T-helper 1 cell treated with Interleukin-12 subunit alpha and Interleukin-12 subunit beta and Interleukin-4 antibody, amounts not matched to agents 30 μg/mL and 1 μg/mL, for 36 hours (primary cell): ENCODE measurements at regions not wholly inside any gene's neighbourhood (a gene's known extent, or its start where the extent isn't known, plus 50 kb on each side); places are given as distances from the start of the nearest gene placed in this dataset.
"Not testable (repeated sequence)": the region's sequence is repeated elsewhere in the genome, so short reads cannot be mapped to it uniquely, and the experiment has no call there.

Source experiments
- H3K27ac Mint-ChIP-seq: one replicate; pipeline ENCODE4 v1.8.0; 2021; ENCODE audit warnings: mild to moderate bottlenecking, mixed read lengths
- H3K27me3 Mint-ChIP-seq: one replicate; pipeline ENCODE4 v1.8.0; 2021; ENCODE audit warnings: low read depth, mixed read lengths
- H3K36me3 Mint-ChIP-seq: one replicate; pipeline ENCODE4 v1.8.0; 2021; ENCODE audit warnings: low read depth, mixed read lengths
- H3K4me1 Mint-ChIP-seq: one replicate; pipeline ENCODE4 v1.8.0; 2021; ENCODE audit warnings: low read depth, mixed read lengths
- H3K4me3 Mint-ChIP-seq: one replicate; pipeline ENCODE4 v1.8.0; 2021; ENCODE audit warnings: mild to moderate bottlenecking, moderate library complexity, mixed read lengths
- H3K9me3 Mint-ChIP-seq: one replicate; pipeline ENCODE4 v1.8.0; 2021; ENCODE audit warnings: mixed read lengths

- Mint-ChIP-seq H3K36me3 (no peaks in the 10 kb centered on the region), H3K27ac (no peak overlapping the region), H3K4me3 (no peak overlapping the region), H3K9me3 (no peaks in the 10 kb centered on the region), H3K4me1 (no peaks in the 10 kb centered on the region), H3K27me3 (no peaks in the 10 kb centered on the region)
Observed at GRCh38 chrX:138859421-138859820, 147.9 kb upstream of the FGF13 start.

DNA sequence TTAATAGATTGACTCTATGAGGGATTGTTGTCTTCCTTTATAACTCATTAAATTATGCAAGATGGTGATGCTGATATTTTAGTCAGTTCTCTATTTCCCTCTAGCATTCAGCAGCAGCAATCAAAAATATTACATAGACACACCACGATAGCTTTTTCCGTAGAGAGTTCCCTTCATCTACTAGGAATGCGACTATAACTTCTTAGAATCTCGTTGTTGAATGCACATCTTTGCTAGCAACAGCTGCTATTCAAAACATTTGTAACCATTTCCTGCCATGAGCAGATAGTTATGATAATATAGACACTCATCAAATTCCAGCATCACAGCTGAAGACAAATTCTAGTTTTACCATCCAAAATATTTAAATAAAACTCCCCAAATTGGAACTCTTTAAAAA, 147.4 kb upstream of the FGF13 start:
- H3K4me3 Mint-ChIP-seq, result no peak overlapping the region

DNA sequence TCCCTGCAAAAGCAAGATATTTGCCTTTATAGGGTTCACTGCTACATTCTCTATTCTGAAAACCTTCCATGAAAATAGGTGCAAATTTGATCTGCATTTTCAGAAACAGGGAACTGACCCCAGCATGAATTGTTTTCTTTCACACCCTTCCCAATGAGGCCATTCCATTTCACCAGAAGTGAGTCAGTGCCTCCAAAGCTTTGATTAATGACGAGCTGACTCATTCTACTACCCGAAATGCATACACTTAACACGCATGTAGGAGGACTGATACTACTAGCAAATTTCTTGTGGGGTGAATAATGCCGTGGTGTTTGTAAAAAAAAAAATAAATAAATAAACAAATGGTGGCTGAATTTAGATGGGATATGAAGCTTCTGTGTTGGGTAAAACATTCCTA, 146.9 kb upstream of the FGF13 start:
- no peak overlapping the region for H3K4me3 Mint-ChIP-seq
- H3K4me1 Mint-ChIP-seq, result no peaks in the 10 kb centered on the region
- H3K27ac Mint-ChIP-seq, result no peak overlapping the region
- no peaks in the 10 kb centered on the region for H3K9me3 Mint-ChIP-seq
- H3K27me3 Mint-ChIP-seq, result no peaks in the 10 kb centered on the region
- H3K36me3 Mint-ChIP-seq, result no peaks in the 10 kb centered on the region

More for the DNA sequence above, 147.4 kb upstream of the FGF13 start:
- H3K9me3 Mint-ChIP-seq, result no peaks in the 10 kb centered on the region
- no peaks in the 10 kb centered on the region for H3K27me3 Mint-ChIP-seq
- H3K36me3 Mint-ChIP-seq, result no peaks in the 10 kb centered on the region
- no peak overlapping the region for H3K27ac Mint-ChIP-seq
- no peaks in the 10 kb centered on the region for H3K4me1 Mint-ChIP-seq

GRCh38 chrX:138856881-138857604, 145.5 kb upstream of the FGF13 start:
- no peak overlapping the region for H3K4me3 Mint-ChIP-seq
- H3K4me1 Mint-ChIP-seq, result no peaks in the 10 kb centered on the region
- no peak overlapping the region for H3K27ac Mint-ChIP-seq
- no peaks in the 10 kb centered on the region for H3K36me3 Mint-ChIP-seq
- no peaks in the 10 kb centered on the region for H3K9me3 Mint-ChIP-seq
- no peaks in the 10 kb centered on the region for H3K27me3 Mint-ChIP-seq

DNA sequence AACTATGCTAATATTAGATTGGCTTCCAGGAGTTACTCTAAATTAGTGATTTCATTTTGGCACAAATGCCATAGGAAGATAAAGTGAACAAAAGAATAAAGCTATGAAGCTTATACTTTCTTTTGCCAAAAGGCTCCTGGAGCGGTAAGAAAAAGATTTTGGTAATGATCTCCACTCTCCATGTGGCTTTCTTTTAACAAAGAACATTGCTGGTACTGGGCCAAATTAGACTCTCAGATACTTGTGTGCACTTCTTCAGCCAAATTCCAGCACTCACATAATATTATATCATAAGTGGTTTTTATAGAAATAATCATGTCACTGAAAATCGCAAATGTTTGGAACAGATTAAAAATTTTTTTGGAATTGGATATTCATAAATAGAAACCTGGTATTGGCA, 142.4 kb upstream of the FGF13 start:
- Mint-ChIP-seq H3K9me3 (no peaks in the 10 kb centered on the region), H3K4me3 (no peak overlapping the region), H3K27ac (no peak overlapping the region), H3K4me1 (no peaks in the 10 kb centered on the region), H3K27me3 (no peaks in the 10 kb centered on the region), H3K36me3 (no peaks in the 10 kb centered on the region)

- Mint-ChIP-seq H3K4me1 (no peaks in the 10 kb centered on the region), H3K9me3 (no peaks in the 10 kb centered on the region), H3K4me3 (no peak overlapping the region), H3K36me3 (no peaks in the 10 kb centered on the region), H3K27ac (no peak overlapping the region), H3K27me3 (no peaks in the 10 kb centered on the region)
Observed at GRCh38 chrX:138849521-138849920, 138.0 kb upstream of the FGF13 start.

DNA sequence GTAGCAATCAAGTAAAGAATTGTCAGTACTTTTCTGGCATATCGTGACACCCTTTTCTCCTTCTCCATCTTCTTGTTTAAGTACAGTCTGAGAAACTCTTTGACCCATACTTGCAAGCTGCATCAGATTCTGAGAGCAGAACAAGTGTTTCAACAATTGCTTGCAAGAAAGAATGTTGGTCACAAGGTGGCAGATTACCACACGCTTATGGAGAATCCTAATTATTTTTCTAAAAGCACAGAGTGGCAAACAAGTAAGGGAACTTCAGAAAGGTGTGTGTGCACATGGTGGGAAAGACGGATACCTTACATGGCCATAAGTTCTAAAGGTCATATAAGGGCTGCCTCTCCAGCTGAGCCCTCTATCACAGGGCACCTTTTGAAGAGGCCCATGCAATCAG, 136.4 kb upstream of the FGF13 start:
- Mint-ChIP-seq H3K9me3 (no peaks in the 10 kb centered on the region), H3K27ac (no peak overlapping the region), H3K4me1 (no peaks in the 10 kb centered on the region), H3K27me3 (no peaks in the 10 kb centered on the region), H3K36me3 (no peaks in the 10 kb centered on the region), H3K4me3 (no peak overlapping the region)

DNA sequence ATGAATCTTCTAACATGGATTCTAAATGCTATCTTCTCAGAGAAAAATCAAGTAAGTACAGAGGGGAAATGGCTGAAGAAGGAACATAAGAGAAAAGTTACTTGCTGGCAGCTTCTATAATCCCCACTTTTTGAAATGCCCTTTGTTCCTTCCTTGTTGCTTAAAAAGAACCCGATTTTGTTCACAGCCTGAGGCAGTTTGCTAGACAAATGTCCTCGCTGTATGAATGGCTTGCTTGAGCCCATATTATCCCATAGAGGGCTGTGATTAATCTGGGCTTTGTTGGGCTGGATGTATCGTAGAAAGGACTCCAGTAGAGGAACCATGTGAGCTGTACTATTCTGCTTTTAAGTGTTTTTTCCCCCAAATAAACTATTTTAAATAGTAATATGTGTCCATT, 134.3 kb upstream of the FGF13 start:
- Mint-ChIP-seq H3K27me3 (no peaks in the 10 kb centered on the region), H3K9me3 (no peaks in the 10 kb centered on the region), H3K4me1 (no peaks in the 10 kb centered on the region), H3K27ac (no peak overlapping the region), H3K36me3 (no peaks in the 10 kb centered on the region), H3K4me3 (no peak overlapping the region)

DNA sequence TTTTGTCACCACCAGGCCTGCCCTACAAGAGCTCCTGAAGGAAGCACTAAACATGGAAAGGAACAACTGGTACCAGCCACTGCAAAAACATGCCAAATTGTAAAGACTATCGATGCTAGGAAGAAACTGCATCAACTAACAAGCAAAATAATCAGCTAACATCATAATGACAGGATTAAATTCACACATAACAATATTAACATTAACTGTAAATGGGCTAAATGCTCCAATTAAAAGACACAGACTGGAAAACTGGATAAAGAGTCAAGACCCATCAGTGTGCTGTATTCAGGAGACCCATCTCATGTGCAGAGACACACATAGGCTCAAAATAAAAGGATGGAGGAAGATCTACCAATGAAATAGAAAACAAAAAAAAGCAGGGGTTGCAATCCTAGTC, 95.9 kb upstream of the FGF13 start:
- H3K4me3 Mint-ChIP-seq, H3K27ac Mint-ChIP-seq, H3K27me3 Mint-ChIP-seq, H3K9me3 Mint-ChIP-seq, H3K4me1 Mint-ChIP-seq, H3K36me3 Mint-ChIP-seq: not testable (repeated sequence)

DNA sequence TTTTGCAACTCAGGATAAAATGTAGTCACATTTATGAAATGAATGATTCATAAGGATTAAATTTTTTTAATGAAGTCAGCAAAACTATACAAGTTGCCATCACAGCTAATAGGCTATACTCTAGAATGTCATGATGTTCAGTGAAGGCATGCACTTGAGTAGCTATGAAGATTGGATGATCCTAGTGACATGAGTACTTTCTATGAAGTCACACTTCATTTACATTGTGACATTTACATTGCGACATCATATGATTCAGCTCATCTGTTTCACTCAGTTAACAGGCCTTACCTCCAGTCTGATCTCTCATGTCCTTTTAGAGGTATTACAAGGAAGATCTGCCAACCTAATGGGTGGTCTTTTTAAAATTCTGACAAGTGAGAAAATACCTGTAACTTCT, 82.7 kb upstream of the FGF13 start:
- Mint-ChIP-seq H3K4me3 (no peak overlapping the region), H3K36me3 (no peaks in the 10 kb centered on the region), H3K27ac (no peak overlapping the region), H3K27me3 (no peaks in the 10 kb centered on the region), H3K4me1 (no peaks in the 10 kb centered on the region), H3K9me3 (no peaks in the 10 kb centered on the region)

GRCh38 chrX:138791551-138791950, 80.0 kb upstream of the FGF13 start:
- H3K4me3 Mint-ChIP-seq, result no peak overlapping the region
- no peaks in the 10 kb centered on the region for H3K9me3 Mint-ChIP-seq

GRCh38 chrX:138788771-138789170, 77.3 kb upstream of the FGF13 start:
- peaks cover 15% of the 10 kb centered on the region for H3K9me3 Mint-ChIP-seq
- no peaks in the 10 kb centered on the region for H3K27me3 Mint-ChIP-seq
- no peak overlapping the region for H3K27ac Mint-ChIP-seq
- no peaks in the 10 kb centered on the region for H3K4me1 Mint-ChIP-seq
- H3K4me3 Mint-ChIP-seq, result no peak overlapping the region
- no peaks in the 10 kb centered on the region for H3K36me3 Mint-ChIP-seq

More at GRCh38 chrX:138791551-138791950, 80.0 kb upstream of the FGF13 start:
- Mint-ChIP-seq H3K27me3 (no peaks in the 10 kb centered on the region), H3K27ac (no peak overlapping the region), H3K36me3 (no peaks in the 10 kb centered on the region), H3K4me1 (no peaks in the 10 kb centered on the region)

DNA sequence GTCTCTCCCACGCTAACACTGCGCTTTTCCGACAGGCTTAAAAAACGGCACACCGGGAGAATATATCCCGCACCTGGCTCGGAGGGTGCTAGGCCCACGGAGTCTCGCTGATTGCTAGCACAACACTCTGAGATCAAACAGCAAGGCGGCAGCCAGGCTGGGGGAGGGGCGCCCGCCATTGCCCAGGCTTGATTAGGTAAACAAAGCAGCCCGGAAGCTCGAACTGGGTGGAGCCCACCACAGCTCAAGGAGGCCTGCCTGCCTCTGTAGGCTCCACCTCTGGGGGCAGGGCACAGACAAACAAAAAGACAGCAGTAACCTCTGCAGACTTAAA, 67.0 kb upstream of the FGF13 start:
- H3K4me3 Mint-ChIP-seq, H3K27me3 Mint-ChIP-seq, H3K9me3 Mint-ChIP-seq, H3K36me3 Mint-ChIP-seq, H3K27ac Mint-ChIP-seq, H3K4me1 Mint-ChIP-seq: not testable (repeated sequence)

- H3K4me1 Mint-ChIP-seq, H3K27me3 Mint-ChIP-seq, H3K4me3 Mint-ChIP-seq, H3K27ac Mint-ChIP-seq, H3K36me3 Mint-ChIP-seq, H3K9me3 Mint-ChIP-seq: not testable (repeated sequence)
Observed at GRCh38 chrX:138777908-138778575, 66.5 kb upstream of the FGF13 start.

DNA sequence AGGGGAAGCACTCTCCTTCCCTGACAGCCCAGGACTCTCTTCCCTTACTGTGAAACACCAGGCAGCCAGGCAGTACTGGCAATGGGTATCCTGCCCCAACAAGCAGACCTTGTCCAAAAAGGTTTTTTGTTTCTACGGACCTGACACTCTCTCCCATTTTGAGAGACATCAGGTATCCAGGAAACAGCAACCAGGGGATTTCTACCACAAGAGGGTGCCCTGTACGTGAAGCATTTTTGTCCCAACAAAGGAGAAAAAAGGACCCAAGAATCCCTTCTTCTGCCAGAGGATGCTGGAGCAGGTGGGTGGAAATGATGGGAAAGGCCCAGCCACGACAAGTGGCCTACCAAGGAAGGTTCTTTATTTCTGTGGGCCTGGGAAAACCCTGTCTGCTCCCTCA, 65.7 kb upstream of the FGF13 start:
- Mint-ChIP-seq H3K4me1 (no peaks in the 10 kb centered on the region), H3K27ac (no peak overlapping the region), H3K27me3 (no peaks in the 10 kb centered on the region), H3K9me3 (no peaks in the 10 kb centered on the region), H3K4me3 (no peak overlapping the region), H3K36me3 (no peaks in the 10 kb centered on the region)

DNA sequence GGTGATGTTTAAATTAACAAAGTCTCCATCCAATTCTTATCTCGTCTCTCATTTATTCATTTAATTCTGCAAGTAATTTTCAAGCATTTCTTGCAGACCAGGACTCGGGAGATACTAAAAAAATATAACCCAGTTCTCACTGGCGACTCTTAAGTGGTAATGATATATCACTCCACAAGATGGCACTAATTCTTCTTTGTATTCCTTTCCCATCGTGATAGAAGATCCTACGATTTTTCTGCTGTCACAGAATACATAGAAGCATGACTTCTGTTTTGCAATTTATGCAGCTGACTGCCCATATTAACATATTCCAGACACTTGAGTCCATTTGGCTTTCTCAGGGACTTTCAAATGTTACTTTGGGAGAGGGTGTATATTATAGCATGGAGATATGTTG, 64.0 kb upstream of the FGF13 start:
- Mint-ChIP-seq H3K27me3 (no peaks in the 10 kb centered on the region), H3K9me3 (no peaks in the 10 kb centered on the region), H3K4me1 (no peaks in the 10 kb centered on the region), H3K27ac (no peak overlapping the region), H3K36me3 (no peaks in the 10 kb centered on the region), H3K4me3 (no peak overlapping the region)
